Stimulated activated CD8-positive, alpha-beta memory T cell treated with anti-CD3 and anti-CD28 coated beads, Interleukin-12 subunit alpha, Interleukin-12 subunit beta, amount 100 ng/mL, for 1 hour (primary cell): ENCODE measurements at regions not wholly inside any gene's neighbourhood (a gene's known extent, or its start where the extent isn't known, plus 50 kb on each side); places are given as distances from the start of the nearest gene placed in this dataset.

Source experiments
- DNase-seq: peaks from one replicate; pipeline ENCODE4 v3.0.0-alpha.2; 2020; ENCODE audit warnings: low read depth

DNA sequence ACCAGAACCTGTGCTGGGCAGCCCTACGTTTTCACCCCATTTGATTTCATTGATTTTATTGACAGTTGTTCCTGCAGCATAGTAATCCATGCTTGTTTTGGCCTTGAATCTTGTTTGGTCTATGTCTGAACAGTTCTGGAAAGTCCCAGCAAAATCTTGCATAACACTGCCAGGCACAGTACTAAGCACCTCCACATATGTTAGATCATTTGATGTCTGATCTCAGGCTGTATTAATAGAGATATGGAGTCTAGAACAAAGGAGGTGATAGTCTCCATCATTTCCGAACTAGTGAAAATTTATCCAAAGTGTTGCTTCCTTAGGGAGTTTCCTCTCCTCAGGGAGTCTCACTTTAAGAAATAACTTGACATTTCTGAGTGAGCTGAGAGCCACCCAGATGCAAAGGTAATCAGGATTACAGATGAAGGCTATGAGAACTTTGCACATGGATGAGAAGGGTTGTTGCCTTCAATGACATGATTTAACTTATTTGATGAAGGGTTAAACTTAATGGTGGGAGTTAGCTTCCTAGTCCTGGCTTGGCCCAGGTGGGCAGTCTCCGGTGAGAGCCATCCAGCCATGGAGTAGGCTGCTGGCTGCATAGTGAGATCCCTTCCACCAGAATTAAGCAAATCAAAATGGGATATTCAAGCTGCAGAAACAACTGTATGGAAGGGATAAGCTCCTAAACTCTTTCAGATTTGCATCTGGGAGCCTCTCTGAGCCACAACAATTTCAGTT is 173.8 kb upstream of the MVB12B start:
- DNase-seq, result no peak

DNA sequence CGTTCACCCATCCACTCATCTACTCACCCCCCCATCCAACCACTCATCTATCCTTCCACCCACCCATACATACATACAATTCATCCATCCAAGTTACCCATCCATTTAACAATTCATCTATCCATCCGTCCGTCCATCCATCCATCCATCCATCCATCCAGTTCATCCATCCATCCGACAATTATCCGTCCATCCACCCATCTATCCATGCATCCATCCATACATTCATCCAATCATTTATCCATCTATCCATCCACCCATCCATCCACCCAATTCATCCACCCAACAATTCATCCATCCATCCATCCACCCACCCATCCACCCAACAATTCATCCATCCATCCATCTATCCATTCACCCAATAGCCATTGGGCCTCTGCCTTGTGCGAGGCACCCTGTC is 173.2 kb upstream of the MVB12B start:
- DNase-seq, result no peak

GRCh38 chr9:126154182-126154827 is 172.3 kb upstream of the MVB12B start:
- DNase-seq, result no peak

DNA sequence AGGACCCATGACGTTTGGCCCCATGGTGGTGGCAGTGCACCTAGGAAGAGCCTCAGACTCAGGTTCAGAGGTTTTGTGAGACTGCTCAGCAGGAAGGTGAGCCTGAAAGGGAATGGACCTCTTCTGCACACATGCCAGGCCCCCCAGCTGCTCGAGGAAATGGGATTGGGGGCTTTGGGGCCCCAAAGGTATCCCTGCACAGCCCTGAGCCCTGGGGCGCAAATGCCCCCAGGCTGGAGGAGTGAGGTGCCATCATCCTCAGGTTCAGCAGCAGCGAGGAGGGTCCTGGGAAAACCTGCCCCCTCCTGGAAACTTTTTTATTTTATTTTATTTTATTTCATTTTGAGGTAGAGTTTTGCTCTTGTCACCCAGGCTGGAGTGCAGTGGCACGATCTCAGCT is 171.8 kb upstream of the MVB12B start:
- no peak for DNase-seq

DNA sequence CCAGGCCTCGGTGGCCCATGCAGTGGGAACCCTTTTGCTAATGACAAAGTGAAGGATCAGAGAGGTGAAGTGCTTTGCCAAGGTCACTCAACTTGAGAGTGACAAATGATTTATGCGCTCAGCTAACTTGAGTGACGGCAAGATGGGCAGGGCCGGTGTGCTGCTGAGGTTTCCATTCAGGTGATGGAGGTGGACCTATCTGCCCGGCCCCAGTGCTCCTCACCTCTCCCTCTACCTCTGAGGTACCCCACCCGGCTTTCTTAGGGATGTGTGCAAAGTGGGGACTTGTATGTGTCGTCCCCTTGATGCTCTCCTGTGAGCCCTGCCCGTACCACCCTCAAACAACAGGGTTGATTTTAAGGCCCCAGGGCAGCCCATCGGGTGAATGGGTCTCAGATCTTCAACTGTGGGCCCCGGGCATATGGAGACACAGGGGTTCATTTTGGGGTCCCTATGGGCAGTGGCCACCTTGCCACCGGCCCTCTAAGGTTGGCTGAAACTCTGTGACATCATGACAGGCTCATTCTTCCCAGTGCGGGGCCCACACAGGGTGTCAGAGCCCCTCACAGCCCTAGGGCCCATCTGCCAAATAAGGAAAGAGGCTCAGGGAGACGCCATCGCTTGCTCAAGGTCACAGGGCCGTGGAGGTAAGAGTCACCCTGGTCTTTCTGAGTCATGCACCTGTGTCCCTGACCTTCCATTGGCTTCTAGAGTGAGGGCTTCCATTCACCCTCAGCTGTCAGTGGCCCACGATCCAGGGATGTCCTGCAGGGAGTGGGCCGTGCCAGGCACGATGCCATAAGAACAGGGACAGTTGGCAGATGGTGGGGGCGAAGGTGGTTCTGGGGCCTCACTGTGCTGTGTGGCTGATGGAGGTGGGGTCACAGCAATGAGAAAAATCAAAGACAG is 170.6 kb upstream of the MVB12B start:
- DNase-seq, result no peak

DNA sequence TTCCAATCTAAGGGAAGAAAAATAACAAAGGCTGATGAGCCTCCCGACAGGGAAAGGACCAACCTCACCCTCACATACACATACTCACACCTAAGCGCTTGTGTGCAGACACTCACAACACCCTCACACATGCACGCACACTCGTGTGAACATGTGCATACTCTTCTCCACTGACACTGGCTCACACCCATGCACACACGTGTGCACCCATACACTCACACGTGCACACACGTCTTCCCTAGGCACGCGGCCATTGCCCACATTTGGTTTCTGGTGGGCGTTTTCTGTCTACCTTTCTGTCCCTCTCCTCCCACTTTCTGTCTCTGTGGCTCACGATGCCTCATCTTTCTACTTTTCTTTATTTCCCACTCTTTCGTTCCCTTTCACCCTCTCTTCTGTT is 169.7 kb upstream of the MVB12B start:
- DNase-seq, result no peak

- no peak for DNase-seq
Observed at GRCh38 chr9:126157423-126157822, 169.2 kb upstream of the MVB12B start.

DNA sequence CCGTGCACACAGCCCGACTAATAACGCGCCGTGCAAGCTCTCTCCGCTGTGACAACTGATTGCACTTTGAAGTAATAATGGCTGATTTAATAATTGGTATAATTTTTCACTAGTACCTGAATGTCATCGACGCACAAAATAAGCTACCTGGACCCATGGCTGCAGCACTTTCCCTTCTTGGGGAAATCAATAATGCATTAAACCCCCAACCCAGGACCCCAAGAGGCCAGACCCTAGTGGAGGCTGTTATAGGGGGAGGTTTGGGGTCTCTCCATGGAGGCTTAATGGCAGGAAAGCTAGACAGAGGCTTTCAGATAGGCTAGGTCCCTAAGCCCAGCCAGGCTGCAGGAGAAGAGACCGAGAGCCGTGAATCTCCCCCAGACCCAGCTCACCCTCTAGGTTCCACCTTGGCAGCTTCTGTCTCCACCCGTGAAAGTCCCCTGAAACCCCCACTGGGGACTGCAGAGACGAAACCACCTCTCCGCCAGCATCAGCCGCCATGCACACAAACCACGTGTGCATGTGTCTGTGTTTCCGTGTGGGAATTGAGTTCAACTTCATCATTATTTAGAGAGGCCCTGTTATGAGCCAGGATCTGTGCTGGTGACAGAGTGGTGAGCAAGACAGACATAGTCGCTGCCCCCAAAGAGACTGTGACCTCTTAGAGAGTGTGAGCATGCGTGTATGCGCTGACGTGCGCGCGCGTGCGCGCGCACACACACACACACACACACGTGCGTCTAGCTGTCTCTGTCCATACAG is 168.6 kb upstream of the MVB12B start:
- DNase-seq, result no peak

GRCh38 chr9:126158588-126159429 is 167.8 kb upstream of the MVB12B start:
- DNase-seq, result no peak

DNA sequence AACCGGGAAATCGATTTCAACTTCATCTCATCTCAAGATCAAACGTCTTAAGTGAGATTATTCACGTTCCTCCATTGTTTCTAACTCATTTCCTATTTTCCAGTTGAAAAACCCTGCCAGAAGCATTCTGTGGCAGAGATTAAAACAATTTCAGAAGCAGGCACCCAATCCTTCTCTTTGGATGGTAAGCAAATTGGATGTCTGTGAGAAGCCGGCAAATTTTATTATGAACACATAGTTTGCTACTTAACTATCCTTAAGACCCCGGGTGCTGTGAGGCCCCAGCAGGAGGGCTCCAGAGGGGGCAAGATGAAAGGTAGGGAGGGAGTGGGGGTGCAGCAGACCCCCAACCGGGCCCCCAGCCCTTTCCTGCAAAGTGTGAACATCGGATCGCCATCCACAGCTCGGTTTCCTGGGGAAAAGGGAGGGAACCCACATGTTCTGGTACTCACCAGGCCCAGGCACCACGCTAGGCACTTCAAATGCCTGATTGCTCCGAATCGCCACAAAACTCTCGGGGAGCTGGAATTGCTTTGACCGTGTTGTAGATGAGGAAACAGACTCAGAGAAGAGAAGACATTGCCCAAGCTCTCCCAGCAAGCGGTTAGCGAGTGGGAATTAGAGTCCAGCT is 167.1 kb upstream of the MVB12B start:
- no peak for DNase-seq

- DNase-seq, result no peak
Observed at GRCh38 chr9:126160067-126160853, 166.4 kb upstream of the MVB12B start.

DNA sequence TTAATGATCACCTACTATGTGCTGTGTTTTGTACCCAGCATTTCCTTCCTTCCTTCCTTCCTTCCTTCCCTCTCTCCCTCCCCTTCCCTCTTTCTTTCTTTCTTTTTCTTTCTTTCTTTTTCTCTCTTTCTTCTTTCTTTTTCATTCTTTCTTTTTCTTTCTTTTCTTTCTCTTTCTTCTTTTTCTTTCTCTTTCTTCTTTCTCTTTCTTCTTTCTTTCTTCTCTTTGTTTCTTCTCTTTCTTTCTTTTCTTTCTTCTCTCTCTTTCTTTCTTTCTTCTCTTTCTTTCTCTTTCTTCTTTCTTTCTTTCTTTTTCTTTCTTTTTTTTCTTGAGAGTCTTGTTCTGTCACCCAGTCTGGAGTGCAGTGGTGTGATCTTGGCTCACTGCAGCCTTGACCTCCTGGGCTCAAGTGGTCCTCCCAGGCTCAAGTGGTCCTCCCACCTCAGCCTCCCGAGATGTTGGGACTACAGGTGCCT is 165.7 kb upstream of the MVB12B start:
- no peak for DNase-seq

DNA sequence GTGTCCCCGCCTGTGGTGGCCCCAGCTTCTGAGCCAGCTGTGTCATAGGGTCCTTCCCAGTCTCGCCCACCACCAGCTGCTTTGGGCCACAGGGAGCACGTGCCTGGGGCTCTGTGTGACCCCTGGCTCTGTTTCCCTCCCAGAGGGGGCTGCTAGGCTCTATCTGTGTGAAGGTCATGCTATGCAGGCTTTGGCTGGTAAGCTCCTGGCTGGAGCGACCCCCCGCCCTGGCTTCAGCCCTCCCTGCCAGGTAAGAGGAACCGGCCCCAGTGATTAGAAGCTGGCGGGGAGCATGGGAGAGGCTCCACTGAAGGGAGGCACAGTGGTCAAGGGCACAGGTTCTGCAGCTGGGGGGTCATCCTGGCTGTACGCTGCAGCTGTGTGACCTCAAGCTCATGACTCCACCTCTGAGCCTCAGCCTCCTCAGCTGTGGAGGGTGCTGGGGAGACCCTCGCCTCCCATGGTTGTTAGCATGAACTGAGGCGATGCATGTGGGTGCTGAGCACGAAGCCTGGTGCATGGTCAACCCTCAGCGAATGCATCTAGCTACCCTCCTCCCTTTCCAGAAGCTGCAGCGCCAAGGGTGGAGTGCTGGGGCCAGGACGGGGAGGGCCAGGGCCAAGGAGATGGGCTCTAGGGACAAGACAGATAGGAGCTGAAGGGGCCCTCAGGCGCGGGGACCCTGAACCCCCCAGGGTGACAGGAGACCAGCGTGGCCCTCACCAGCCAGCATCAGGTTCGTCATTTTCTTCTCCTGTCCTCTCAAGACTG is 163.8 kb upstream of the MVB12B start:
- DNase-seq, result no peak

DNA sequence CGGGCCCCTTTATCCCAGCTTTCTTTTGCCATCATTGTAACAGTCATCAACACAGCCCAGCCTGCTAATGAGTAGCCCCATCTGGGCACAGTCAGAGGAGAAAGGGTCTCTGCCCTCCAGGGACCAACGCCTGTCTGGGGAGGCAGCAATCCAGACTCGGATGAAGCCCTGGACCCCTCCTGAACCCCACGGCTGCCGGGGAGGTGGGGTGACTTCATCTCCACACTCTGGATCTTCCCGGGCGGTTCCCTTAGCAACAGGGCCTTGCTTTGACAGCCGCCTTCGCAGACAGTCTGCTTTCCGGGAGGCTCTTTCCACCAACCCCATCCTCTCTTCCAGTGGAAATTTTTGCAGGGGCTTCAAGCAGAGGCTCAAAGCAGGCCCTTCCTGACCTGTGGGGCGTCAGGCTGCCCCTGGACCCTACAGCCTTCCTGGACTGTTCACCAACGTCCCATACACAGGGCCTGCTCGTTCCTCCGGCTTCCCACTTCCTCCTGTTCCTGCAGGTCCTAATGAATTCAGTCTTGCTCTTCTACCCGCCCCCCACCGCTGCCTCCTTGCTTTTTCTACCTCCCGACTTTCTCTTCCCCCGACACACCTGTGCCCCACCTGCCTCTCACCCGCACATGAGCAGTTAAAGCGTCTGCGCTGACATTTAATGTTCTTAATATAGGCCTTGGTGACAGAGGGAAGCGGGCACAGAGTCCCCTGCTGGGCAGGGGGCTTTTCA is 161.7 kb upstream of the MVB12B start:
- DNase-seq, result no peak

- DNase-seq, result no peak
Observed at GRCh38 chr9:126165755-126166154, 160.9 kb upstream of the MVB12B start.

DNA sequence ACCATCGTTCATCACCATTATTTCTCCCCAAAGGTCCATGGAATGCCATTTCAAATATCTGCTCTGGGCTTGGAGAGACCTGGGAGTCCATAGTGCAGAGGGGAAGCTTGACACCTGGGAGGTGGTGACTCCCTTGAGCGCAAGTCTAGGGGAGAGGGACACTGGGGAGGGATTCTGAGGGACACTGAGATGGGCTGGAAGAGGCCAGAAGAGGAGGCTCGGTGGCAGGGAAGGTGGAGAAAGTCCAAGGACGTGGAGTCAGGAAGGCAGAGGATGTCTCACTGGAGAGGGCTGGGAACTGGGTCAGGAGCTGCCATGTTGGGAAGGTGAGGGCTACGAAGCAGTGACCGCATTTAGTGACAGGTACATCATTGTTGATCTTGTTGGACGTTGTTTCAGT is 160.3 kb upstream of the MVB12B start:
- DNase-seq, result no peak

DNA sequence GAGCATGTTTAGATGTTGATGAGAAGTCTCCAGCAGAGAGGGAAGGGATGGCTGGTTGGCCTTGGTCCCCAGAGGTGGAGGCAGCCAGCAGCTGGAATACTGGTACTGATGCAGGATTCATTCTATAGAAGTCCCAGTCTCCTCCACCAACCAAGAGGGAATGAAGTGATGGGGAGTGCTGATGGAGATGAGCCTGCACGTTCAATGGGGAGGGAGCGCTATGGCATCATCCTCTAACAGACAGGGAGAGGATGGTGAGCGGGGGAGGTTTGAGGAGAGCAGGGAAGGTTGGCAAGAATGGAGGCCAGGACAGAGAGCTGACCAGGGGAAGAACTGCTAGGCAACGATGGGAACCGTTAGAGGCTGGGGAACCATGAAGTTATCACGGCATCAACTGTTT is 159.8 kb upstream of the MVB12B start:
- DNase-seq, result no peak

DNA sequence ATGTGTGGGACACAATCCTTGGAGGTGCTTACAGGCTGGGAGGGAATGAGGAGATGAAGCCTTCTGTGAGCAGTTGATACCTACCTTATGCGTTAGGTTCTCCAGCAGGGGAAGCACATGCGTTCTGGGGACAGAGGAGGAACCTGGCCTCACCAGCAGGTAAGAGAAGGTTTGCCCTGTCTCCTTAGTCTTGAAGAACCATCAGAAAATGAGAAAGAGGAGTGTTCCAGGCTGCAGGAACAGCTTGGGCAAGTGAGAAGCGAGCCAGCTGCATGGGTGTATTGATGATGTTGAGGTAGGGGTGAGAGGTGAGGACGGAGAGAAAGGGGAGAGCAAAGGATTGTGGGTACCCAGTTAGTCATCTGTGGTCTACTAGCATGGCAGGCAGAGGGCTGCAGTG is 156.9 kb upstream of the MVB12B start:
- no peak for DNase-seq
